ENCODE measurements at regions not wholly inside any gene's neighbourhood (a gene's known extent, or its start where the extent isn't known, plus 50 kb on each side); places are given as distances from the start of the nearest gene placed in this dataset.
"Not testable (repeated sequence)": the region's sequence is repeated elsewhere in the genome, so short reads cannot be mapped to it uniquely, and the experiment has no call there.

DNA sequence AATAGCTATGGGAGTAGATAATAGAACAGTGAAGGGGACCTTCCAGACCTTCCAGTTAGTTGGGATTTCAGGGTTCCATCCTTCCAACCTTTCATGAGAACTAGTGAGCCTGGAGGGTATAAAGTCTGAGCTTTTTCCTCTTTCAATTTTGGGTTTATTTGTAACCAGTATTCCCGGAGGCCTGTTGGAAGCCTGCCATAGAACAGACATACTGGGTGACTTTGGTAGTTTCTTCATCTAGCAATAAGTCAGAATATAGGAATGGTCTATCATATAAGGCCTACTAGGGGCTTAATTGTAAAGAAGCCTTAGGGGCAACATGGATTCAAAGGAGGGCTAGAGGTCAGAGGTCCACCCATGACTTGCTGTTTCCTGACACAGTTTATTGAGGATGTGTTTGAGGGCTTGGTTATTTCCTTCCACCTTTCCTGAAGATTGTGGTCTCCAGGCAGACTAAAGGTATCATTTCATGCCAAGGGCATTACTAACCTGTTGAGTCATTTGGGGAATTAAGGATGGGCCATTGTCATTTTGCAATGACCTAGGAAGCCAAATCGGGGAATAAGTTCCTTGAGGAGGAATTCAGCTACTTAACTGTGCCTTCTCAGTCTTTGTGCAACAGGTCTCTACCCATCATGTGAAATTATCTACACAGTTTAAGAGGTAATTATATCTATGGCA, 410.3 kb downstream of the SLC6A15 start:
- DNase-seq (ENCODE audit: low read depth), result peak; percentile 28

DNA sequence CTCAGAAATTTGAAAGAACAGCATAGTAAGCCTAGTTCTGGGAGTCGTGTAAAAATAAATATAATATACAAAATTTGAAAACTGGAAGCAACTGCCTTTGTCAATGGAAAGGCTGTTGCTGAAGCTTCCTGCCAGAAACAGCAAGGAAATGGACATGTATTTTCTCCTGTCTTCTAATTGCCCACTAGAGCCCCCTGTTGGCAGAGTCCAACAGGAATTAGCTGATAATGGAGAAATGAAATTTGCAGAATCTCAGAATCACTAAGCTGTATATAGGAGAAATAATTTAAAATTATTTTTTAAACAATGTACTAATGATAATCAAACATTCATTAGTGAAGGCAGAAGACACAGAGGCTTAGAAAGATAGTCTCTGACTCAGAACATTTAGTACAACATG, 414.8 kb downstream of the SLC6A15 start:
- peak; percentile 9 for DNase-seq (ENCODE audit: low read depth)

GRCh38 chr12:84495711-84496110, 416.9 kb downstream of the SLC6A15 start:
- DNase-seq (ENCODE audit: low read depth), result no peak

DNA sequence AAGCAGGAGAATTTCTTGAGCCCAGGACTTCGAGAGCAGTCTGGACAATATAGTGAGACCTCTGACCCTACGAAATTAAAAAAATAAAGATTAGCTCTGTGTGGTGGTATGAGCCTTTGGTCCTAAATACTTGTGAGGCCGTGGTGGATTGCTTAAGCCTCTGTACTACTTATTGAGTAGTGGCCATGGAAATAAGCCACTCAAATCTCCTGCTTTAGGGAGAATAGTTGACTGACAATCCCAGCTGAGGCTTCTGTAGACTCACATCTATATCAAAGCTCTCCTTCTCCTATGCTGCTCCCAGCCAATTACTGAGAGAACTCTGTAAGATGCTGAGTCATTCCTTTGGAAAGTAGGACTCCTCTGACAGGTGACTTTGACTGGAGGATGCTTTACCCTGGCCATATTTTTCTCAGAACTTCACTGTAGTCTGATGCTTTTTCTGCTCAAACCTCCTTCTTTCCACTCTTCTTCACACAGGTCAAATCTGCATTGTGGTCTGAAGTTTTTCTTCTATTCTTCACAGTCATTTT, 420.2 kb downstream of the SLC6A15 start:
- no peak for DNase-seq (ENCODE audit: low read depth)

GRCh38 chr12:84484798-84485197, 427.8 kb downstream of the SLC6A15 start:
- DNase-seq (ENCODE audit: low read depth), result no peak

- no peak for DNase-seq (ENCODE audit: low read depth)
These were observed 431.8 kb downstream of the SLC6A15 start for GRCh38 chr12:84480803-84481202.

DNA sequence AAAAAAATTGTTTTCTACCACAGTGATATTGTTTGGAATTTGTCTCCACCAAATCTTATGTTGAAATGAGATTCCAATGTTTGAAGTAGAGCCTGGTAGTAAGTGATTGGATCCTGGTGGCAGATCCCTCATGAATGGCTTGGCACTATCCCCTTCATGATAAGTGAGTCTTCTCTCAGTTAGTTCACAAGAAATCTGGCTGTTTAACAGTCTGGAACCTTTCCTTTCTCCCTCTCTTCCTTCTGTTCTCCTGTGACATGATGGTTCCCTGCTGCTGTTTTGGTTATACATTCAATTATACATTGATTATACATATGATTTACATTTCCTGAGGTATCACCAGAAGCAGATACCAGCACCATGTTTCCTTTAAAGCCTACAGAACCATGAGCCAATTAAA, 442.2 kb downstream of the SLC6A15 start:
- no peak for DNase-seq (ENCODE audit: low read depth)

GRCh38 chr12:84464616-84465015, 448.0 kb downstream of the SLC6A15 start:
- no peak for DNase-seq (ENCODE audit: low read depth)

- no peak for DNase-seq (ENCODE audit: low read depth)
These were observed 448.7 kb downstream of the SLC6A15 start for GRCh38 chr12:84463741-84464495.

- DNase-seq (ENCODE audit: low read depth), result no peak
These were observed 457.0 kb downstream of the SLC6A15 start for GRCh38 chr12:84455598-84455997.

GRCh38 chr12:84446478-84446877, 466.1 kb downstream of the SLC6A15 start:
- not testable (repeated sequence) for DNase-seq (ENCODE audit: low read depth)

DNA sequence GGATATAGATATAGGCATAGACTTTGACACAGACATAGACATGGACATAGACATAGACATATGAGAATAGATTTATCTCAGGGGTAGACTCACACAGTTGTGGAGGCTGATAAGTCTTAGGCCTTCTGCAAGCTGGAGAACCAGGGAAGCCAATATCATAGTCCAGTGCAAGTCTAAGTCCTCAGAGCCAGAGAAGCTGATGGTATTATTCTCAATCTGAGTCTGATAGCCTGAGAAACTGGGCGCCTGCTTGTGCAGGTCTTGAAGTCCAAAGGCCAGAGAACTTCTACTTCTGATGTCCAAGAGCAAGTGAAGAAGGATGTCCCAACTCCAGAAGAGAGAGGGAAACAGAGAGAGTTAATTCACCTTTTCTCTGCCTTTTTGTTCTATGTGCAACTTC, 476.5 kb downstream of the SLC6A15 start:
- no peak for DNase-seq (ENCODE audit: low read depth)

DNA sequence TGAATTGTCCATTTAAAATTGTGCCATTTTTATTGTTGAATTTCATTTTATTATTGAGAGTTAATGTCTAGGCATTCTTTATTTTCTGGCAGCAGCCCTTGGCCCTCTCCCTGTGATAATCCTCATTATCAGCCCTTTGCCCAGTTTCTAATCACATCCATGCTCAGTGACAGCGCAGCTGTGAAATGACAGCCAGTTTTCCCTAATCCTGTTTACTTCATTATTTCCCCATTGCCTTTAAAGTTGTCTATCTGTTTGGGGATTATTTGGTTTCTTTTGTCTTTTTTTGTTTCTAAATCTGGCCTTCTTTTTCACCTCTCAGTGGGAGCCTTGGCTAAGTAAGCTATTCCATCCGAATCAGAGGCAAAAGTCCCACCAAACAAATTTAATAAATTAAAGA, 476.9 kb downstream of the SLC6A15 start:
- DNase-seq (ENCODE audit: low read depth), result no peak

GRCh38 chr12:84422340-84422739, 490.3 kb downstream of the SLC6A15 start:
- no peak for DNase-seq (ENCODE audit: low read depth)

- DNase-seq (ENCODE audit: low read depth), result no peak
These were observed 491.5 kb downstream of the SLC6A15 start for GRCh38 chr12:84421103-84421502.

- no peak for DNase-seq (ENCODE audit: low read depth)
These were observed 496.0 kb downstream of the SLC6A15 start for GRCh38 chr12:84416626-84417025.

DNA sequence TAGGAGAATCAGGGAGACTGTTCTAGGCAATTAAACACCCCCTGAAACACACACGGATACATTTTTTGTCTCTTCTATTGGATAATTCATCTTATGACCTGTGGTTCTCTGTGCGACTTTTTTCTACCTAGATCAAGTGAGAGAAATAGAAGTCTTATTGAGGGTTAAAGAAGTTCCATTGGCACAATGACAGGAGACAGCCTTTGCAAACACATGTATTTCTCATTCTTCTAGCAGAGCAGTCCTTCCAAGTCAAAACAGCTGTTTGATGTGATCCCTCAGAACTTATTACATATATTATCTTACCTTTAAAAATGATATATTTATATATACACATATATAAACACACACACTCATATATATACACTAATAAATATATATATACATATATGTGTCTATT, 496.7 kb downstream of the SLC6A15 start:
- no peak for DNase-seq (ENCODE audit: low read depth)

DNA sequence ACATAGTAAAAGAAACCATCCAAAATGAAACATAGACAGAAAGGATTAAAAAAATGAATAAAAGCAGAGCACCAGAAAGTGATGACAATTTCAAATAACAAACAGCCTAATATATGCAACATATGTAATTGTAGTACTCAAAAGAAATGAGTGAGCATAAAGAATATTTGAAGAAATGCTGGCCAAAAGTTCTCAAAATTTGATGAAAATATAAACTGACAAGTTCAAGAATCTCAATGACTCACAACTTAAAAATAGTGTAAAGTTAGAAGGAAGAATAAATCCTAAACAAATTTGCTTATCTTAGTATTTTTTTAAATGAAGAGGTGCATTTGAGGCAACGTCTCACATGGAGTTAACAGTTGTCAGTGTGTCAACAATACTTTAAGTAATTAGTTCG, 498.9 kb downstream of the SLC6A15 start:
- no peak for DNase-seq (ENCODE audit: low read depth)

- DNase-seq (ENCODE audit: low read depth), result no peak
These were observed 500.4 kb downstream of the SLC6A15 start for GRCh38 chr12:84412226-84412625.

DNA sequence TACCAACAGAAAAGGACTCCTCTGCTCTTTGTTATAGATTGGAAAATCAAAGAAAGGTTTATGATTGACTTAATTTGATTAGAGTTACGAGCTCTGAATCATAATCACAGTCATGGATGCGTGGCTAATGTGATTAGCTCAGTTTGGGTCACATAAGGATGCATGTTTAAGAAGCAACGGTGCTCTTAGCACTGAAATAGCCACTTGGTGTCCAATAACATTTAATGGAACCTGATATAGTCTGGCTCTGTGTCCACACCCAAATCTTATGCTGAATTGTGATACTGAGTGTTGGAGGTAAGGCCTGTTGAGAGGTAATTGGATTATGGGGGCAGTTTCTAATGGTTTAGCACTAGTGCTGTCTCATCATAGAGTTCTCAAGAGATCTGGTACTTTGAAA, 501.6 kb downstream of the SLC6A15 start:
- DNase-seq (ENCODE audit: low read depth), result no peak

DNA sequence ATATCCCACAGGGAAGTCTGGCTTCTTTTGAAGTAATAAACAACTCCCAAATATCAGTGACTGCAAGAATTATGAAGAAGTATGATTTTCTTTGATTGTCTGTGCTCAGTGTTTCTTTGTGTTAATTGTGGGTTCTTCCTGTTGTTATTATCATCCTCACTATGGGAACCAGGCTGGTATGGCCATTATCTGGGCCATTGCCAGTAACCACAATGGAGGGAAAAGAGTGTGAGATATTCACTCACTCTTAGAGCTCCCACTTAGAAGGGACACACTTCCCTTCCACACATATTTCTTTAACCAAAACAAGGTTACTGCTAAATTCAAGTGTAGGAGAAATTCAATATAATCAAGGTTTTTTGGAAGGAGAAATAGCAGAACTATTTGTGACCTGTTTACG, 503.7 kb downstream of the SLC6A15 start:
- DNase-seq (ENCODE audit: low read depth), result no peak

DNA sequence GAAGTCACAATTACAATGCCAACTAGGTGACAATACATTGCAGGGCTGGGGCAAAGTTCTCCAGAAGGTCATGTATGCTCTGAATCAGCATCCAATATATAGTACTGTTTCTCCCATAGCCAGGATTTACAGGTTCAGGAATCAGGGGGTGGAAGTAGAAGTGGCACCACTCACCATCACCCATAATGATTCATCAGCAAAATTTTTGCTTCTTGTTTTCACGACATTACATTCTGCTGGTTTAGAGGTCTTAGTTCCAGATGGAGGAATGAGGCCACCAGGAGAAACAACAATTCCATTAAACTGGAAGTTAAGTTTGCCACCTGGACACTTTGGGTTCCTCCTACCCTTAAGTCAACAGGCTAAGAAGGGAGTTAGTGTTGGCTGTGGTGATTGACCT, 505.9 kb downstream of the SLC6A15 start:
- DNase-seq (ENCODE audit: low read depth), result not testable (repeated sequence)

- no peak for DNase-seq (ENCODE audit: low read depth)
These were observed 514.8 kb downstream of the SLC6A15 start for GRCh38 chr12:84397846-84398245.

DNA sequence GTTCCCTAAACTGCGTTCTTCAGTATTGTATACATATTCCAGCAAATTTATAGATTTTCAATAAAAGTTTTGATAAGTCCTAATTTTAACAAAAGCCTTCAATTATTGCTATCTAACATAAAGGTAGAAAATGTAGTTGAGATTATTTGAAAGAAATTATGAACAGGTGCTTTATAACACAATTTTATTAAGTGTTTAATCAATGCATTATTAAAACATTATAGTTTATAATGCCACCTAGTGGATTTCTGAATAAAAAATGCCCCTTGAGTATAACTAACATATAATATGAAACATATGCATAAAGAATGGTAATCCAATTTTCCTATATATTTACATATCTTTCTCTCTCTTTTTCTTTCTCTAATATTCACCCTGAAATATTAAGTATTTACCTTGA, 515.3 kb downstream of the SLC6A15 start:
- peak; percentile 4 for DNase-seq (ENCODE audit: low read depth)
